HEK293 (cell line): ENCODE measurements at regions not wholly inside any gene's neighbourhood (a gene's known extent, or its start where the extent isn't known, plus 50 kb on each side); places are given as distances from the start of the nearest gene placed in this dataset.

Experiments
- CTCF ChIA-PET: fragments of 350-600 bp; formaldehyde crosslinking; extraction: SDS; loops from one replicate; lab custom pipeline; 2021; ENCODE audit warnings: antibody characterized with exemption; lab: Yijun Ruan, JAX
- POLR2A ChIA-PET: fragments of 300-600 bp; formaldehyde crosslinking; extraction: SDS; loops from one replicate; lab custom pipeline; 2020; ENCODE audit warnings: antibody characterized with exemption, inconsistent platforms; lab: Yijun Ruan, JAX
- H3K27ac ChIP-seq: fragments of 200-500 bp; sonication (Bioruptor generic); 2 replicates; pipeline ENCODE4 v1.5.1; 2014; ENCODE audit warnings: low read depth, low read length, control low read depth, inconsistent platforms; ENCODE audit errors: extremely low read depth
- H3K36me3 ChIP-seq, 2 experiments: fragments of 200-500 bp in 1 of 2; sonication (Bioruptor generic) in 1 of 2; 1 replicate in 1 of 2; 2 replicates in 1 of 2; pipeline ENCODE4 v1.5.1; 2014 to 2017; ENCODE audit warnings: inconsistent platforms in 2 of 2, low read length in 2 of 2; ENCODE audit not compliant: control insufficient read depth in 2 of 2, insufficient read depth in 1 of 2
- H3K4me1 ChIP-seq: fragments of 200-500 bp; sonication (Bioruptor generic); 2 replicates; pipeline ENCODE4 v1.5.1; 2014; ENCODE audit warnings: mild to moderate bottlenecking, low read length, inconsistent platforms; ENCODE audit not compliant: control insufficient read depth, insufficient read depth
- H3K4me3 ChIP-seq: 2 replicates; pipeline ENCODE4 v1.5.1; 2011; ENCODE audit warnings: low read depth, mild to moderate bottlenecking, control low read depth, low read length, moderate library complexity
- H3K9me3 ChIP-seq: fragments of 200-500 bp; sonication (Bioruptor generic); 2 replicates; pipeline ENCODE4 v1.5.1; 2014; ENCODE audit warnings: low read depth, low read length, inconsistent platforms; ENCODE audit not compliant: control insufficient read depth, insufficient read depth
- HOXA7 ChIP-seq: sonication (generic); formaldehyde crosslinking; IDR thresholded peaks from 2 replicates; pipeline ENCODE4 v1.8.1; 2022; ENCODE audit warnings: missing genetic modification reagents, borderline replicate concordance
- RBAK ChIP-seq: fragments of 450-650 bp; formaldehyde crosslinking; IDR thresholded peaks from 2 replicates; pipeline ENCODE4 v1.5.1; 2016; ENCODE audit warnings: missing biosample characterization, missing genetic modification characterization
- SP2 ChIP-seq: fragments of 450-650 bp; formaldehyde crosslinking; IDR thresholded peaks from 2 replicates; pipeline ENCODE4 v1.5.1; 2016; ENCODE audit warnings: missing biosample characterization, missing genetic modification characterization
- YY2 ChIP-seq: fragments of 450-650 bp; formaldehyde crosslinking; IDR thresholded peaks from 2 replicates; pipeline ENCODE4 v1.5.1; 2016; ENCODE audit warnings: missing biosample characterization, missing genetic modification characterization
- ZBTB17 ChIP-seq: fragments of 450-650 bp; formaldehyde crosslinking; IDR thresholded peaks from 2 replicates; pipeline ENCODE4 v1.5.1; 2016; ENCODE audit warnings: missing biosample characterization, missing genetic modification characterization
- ZBTB48 ChIP-seq: fragments of 450-650 bp; formaldehyde crosslinking; IDR thresholded peaks from 2 replicates; pipeline ENCODE4 v1.5.1; 2016; ENCODE audit warnings: missing biosample characterization, missing genetic modification characterization
- ZNF184 ChIP-seq: fragments of 450-650 bp; IDR thresholded peaks from 2 replicates; pipeline ENCODE4 v1.5.1; 2018; ENCODE audit warnings: missing biosample characterization, mild to moderate bottlenecking, missing genetic modification characterization
- ZNF292 ChIP-seq: fragments of 450-650 bp; formaldehyde crosslinking; IDR thresholded peaks from 2 replicates; pipeline ENCODE4 v1.5.1; 2016; ENCODE audit warnings: low read depth, missing biosample characterization, missing genetic modification characterization, borderline replicate concordance
- ZNF311 ChIP-seq: fragments of 450-650 bp; formaldehyde crosslinking; IDR thresholded peaks from 2 replicates; pipeline ENCODE4 v1.5.1; 2017; ENCODE audit warnings: missing biosample characterization, missing genetic modification characterization, borderline replicate concordance
- ZNF37A ChIP-seq: fragments of 450-650 bp; IDR thresholded peaks from 2 replicates; pipeline ENCODE4 v1.5.1; 2018; ENCODE audit warnings: missing biosample characterization, missing genetic modification characterization
- ZNF544 ChIP-seq: fragments of 450-650 bp; formaldehyde crosslinking; IDR thresholded peaks from 2 replicates; pipeline ENCODE4 v1.5.0; 2017; ENCODE audit warnings: missing biosample characterization, missing genetic modification characterization
- ZNF610 ChIP-seq: fragments of 450-650 bp; formaldehyde crosslinking; IDR thresholded peaks from 2 replicates; pipeline ENCODE4 v1.5.1; 2016; ENCODE audit warnings: missing biosample characterization, missing genetic modification characterization, borderline replicate concordance
- ZNF623 ChIP-seq: fragments of 450-650 bp; formaldehyde crosslinking; IDR thresholded peaks from 2 replicates; pipeline ENCODE4 v1.5.1; 2016; ENCODE audit warnings: missing biosample characterization, missing genetic modification characterization
- ZNF645 ChIP-seq: fragments of 450-650 bp; formaldehyde crosslinking; IDR thresholded peaks from 2 replicates; pipeline ENCODE4; 2016; ENCODE audit warnings: missing biosample characterization, missing genetic modification characterization
- ZSCAN5A ChIP-seq: fragments of 450-650 bp; formaldehyde crosslinking; IDR thresholded peaks from 2 replicates; pipeline ENCODE4 v1.5.1; 2016; ENCODE audit warnings: missing biosample characterization, missing genetic modification characterization
- TF ChIP-seq, protein P1 (sequence below): fragments of 450-650 bp; formaldehyde crosslinking; IDR thresholded peaks from 2 replicates; pipeline ENCODE4 v1.5.1; 2016; ENCODE audit warnings: missing biosample characterization, missing genetic modification characterization, low read depth
- TF ChIP-seq, protein P2 (sequence below): fragments of 450-650 bp; formaldehyde crosslinking; IDR thresholded peaks from 2 replicates; pipeline ENCODE4 v1.5.1; 2016; ENCODE audit warnings: missing biosample characterization, missing genetic modification characterization

DNA sequence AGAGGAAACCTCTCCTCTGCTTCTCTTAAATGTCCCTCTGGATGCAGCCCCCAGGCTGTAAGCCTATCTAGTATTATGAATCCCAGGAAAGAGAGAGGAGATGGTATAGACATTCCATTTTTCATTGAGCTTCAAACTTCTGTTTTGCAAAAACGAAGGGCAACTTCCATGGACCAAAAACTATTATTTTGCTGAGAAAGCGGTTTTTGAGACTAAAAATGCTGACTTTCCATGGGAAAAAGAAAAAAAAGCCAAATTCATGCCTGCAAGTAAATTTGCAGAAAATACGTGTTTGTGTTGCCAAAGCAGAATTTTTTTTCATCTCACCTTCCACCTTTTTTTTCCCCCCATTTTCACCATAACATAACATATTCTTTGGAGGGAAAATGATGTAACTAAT, 272.5 kb upstream of the CELF4 start:
- CTCF ChIA-PET: no interaction called here
- TF ChIP-seq ZNF623 (no peak), ZBTB48 (tag by site-specific recombination) (no peak), ZNF645 (tag by site-specific recombination) (no peak), SP2 (tag by site-specific recombination) (no peak), ZNF610 (tag by site-specific recombination) (no peak), ZBTB17 (tag by site-specific recombination) (no peak), ZSCAN5A (tag by site-specific recombination) (no peak), RBAK (tag by site-specific recombination) (no peak), ZNF544 (no peak), ZNF184 (tag by site-specific recombination) (no peak), ZNF37A (tag by site-specific recombination) (no peak), HOXA7 (no peak), ZNF292 (tag by site-specific recombination) (no peak), ZNF311 (tag by site-specific recombination) (no peak), YY2 (tag by site-specific recombination) (no peak)
- TF ChIP-seq, protein P1, sequence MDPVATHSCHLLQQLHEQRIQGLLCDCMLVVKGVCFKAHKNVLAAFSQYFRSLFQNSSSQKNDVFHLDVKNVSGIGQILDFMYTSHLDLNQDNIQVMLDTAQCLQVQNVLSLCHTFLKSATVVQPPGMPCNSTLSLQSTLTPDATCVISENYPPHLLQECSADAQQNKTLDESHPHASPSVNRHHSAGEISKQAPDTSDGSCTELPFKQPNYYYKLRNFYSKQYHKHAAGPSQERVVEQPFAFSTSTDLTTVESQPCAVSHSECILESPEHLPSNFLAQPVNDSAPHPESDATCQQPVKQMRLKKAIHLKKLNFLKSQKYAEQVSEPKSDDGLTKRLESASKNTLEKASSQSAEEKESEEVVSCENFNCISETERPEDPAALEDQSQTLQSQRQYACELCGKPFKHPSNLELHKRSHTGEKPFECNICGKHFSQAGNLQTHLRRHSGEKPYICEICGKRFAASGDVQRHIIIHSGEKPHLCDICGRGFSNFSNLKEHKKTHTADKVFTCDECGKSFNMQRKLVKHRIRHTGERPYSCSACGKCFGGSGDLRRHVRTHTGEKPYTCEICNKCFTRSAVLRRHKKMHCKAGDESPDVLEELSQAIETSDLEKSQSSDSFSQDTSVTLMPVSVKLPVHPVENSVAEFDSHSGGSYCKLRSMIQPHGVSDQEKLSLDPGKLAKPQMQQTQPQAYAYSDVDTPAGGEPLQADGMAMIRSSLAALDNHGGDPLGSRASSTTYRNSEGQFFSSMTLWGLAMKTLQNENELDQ (tag by site-specific recombination): no peak
- TF ChIP-seq, protein P2, sequence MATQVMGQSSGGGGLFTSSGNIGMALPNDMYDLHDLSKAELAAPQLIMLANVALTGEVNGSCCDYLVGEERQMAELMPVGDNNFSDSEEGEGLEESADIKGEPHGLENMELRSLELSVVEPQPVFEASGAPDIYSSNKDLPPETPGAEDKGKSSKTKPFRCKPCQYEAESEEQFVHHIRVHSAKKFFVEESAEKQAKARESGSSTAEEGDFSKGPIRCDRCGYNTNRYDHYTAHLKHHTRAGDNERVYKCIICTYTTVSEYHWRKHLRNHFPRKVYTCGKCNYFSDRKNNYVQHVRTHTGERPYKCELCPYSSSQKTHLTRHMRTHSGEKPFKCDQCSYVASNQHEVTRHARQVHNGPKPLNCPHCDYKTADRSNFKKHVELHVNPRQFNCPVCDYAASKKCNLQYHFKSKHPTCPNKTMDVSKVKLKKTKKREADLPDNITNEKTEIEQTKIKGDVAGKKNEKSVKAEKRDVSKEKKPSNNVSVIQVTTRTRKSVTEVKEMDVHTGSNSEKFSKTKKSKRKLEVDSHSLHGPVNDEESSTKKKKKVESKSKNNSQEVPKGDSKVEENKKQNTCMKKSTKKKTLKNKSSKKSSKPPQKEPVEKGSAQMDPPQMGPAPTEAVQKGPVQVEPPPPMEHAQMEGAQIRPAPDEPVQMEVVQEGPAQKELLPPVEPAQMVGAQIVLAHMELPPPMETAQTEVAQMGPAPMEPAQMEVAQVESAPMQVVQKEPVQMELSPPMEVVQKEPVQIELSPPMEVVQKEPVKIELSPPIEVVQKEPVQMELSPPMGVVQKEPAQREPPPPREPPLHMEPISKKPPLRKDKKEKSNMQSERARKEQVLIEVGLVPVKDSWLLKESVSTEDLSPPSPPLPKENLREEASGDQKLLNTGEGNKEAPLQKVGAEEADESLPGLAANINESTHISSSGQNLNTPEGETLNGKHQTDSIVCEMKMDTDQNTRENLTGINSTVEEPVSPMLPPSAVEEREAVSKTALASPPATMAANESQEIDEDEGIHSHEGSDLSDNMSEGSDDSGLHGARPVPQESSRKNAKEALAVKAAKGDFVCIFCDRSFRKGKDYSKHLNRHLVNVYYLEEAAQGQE: no peak
- H3K27ac ChIP-seq: no peak overlapping the region
- no peaks in the 10 kb centered on the region for H3K9me3 ChIP-seq
- POLR2A ChIA-PET: no interaction called here
- no peaks in the 10 kb centered on the region for H3K36me3 ChIP-seq
- no peak overlapping the region for H3K4me3 ChIP-seq
- no peaks in the 10 kb centered on the region for H3K4me1 ChIP-seq
